ENCODE measurements at regions not wholly inside any gene's neighbourhood (a gene's known extent, or its start where the extent isn't known, plus 50 kb on each side); places are given as distances from the start of the nearest gene placed in this dataset.
A peak's percentile ranks its signal among the peaks of the same experiment; 100 is the strongest.

GRCh38 chr13:95352486-95352885 is 51.2 kb upstream of the ABCC4 start:
- DNase-seq = no peak

GRCh38 chr13:95354156-95354555 is 52.9 kb upstream of the ABCC4 start:
- DNase-seq = no peak

DNA sequence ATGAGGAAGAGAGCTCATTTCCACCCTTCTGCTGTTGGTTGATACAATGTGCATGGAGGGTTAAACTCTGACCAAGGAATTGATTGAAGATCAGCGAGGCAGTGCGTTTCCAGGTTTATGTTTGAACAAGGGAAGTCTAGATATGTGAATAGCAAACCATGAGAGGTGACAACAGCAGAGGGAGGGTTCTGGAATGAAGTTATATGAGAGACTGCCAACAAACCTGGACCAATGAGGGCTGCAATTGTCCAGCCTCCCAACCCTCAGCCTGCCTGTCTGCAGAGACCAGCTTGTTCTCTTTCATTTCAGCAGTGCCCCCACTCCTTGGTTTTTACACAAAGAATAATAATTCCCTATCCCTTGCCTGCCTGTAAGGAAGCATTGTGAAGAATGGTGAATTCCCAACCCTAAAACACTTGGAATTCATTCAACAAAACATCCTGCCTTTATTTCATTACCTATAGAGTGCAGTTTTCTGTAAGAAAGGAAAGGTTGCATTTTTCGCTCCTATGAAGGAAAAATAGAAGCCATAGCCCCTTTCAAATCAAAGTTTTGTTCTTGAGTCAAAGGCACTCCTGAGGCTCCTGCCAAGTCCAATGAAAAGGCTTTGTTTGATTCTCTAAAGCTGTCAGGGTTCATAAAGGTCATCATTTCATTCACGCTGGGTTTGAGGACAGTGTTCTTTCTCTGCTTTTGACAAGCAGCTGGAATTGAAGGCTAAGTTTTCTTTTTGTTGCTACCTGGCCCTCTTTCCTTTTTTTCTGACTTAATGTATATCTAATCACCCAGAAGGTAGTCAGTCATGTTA is 53.6 kb upstream of the ABCC4 start:
- DNase-seq = no peak

DNA sequence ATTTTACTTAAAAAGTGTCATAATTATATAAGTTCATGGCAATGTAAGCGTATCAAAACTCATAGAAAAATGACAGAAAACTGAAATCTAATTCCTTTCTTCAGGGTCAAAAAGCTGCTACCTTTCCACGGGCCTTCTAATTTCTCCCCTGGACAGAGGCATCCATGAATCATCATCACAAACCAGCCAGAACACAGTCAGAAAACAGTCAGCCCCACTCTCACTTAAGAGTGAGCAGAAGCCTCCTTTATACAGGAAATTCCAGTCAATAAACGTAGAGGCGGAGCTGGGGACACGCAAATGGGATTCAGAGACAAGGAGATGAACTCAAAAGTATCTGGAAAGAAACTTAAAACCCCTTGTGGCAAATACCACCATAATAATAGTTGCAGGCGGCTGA is 54.2 kb upstream of the ABCC4 start:
- DNase-seq = no peak

DNA sequence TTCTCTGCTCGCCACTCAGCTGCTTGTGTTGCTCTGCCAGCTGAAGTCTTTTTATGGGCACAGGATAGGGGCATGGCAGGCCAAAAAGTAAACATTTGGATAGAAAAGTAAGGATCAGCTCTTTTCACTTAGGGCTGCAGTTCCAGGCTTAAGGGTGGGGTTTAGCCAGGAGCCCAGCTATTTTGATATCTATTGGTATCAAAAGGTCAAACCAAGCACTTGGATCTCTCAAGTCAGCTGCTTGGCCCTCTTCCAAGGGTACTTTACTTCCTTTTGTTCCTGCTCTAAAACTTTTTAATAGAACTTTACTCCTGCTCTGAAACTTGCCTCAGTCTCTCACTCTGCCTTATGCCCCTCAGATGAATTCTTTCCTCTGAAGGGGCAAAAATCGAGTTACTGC is 55.7 kb upstream of the ABCC4 start:
- DNase-seq = no peak

GRCh38 chr13:95357875-95358274 is 56.6 kb upstream of the ABCC4 start:
- no peak for DNase-seq

GRCh38 chr13:95360052-95360451 is 58.8 kb upstream of the ABCC4 start:
- no peak for DNase-seq

DNA sequence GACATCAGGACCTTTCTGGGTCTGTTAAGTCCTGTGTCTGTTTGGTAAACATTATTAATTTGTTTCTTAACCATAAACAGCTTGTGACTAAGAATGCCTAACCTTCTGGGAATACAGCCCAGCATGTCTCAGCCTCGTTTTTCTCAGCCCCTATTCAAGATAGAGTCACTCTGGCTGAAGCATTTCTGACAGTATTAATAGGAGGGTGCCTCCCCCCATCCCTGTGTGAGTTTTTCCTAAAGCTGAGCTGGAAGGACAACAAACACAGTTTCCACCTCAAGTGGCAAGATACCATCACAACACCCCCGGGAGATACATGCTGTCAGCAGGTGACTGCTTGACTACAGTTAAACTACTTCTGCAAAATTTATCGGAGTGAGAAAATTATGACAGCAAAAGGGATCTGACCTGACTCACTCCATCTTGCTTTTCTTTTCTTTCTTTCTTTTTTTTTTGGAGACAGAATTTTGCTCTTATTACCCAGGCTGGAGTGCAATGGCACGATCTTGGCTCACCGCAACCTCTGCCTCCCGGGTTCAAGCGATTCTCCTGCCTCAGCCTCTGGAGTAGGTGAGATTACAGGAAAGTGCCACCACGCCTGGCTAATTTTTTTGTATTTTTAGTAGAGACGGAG is 59.3 kb upstream of the ABCC4 start:
- DNase-seq = no peak

- no peak for DNase-seq
These were observed 60.4 kb upstream of the ABCC4 start for GRCh38 chr13:95361686-95362085.

DNA sequence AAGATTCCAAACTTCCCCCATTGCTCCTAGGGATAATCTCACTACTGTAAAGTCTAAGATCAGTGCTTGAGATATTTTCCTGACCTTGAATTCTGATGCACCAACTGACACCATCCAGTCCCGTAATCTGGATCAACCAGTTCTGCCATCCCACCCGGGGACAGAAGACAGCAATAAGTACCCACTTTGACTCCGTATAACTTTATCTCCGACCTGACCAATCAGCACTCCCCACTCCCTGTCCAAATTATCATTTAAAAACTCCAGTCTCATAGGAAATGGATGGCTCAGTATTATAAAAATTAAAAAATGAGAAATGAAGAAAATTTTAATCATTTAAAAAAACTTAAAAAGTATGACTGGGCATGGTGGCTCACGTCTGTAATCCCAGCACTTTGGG is 61.4 kb upstream of the ABCC4 start:
- no peak for DNase-seq

DNA sequence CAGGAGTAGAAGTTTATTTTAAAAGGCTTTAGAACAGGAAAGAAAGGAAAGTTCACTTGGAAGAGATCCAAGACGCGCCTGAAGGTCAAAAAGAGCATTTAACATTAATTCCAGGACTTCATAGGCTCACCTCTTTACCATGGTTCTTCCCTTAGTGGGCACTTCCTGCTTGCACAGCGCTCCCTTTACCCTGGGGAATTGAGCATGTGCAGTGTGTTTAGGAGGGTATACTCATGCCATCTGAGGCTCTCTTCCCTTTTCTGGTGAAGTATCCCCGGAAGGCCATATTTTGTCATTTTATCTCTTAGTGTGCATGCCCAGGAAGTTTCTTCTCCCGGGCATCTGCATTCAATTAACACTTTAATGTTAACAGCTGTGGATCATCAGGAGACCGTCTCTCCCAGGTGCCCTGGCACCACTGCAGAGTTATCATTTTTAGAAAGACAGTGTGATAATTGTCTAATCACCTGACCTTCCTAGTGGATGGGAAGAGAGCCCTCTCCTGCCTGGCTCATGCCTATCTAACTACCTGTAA is 66.1 kb upstream of the ABCC4 start:
- no peak for DNase-seq

- no peak for DNase-seq
These were observed 67.7 kb upstream of the ABCC4 start for GRCh38 chr13:95368998-95369397.

DNA sequence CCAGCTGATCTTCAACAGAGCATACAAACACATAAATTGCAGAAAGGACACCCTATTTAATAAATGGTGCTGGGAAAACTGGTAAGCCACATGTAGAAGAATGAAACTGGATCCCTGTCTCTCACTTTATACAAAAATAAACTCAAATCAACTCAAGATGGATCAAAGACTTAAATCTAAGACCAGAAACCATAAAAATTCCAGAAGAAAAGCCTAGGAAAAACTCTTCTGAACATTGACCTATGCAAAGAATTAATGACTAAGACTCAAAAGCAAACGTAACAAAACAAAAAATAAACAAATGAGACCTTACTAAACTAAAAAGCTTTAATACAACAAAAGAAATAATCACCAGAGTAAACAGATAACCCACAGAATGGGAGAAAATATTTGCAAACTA is 74.5 kb upstream of the ABCC4 start:
- no peak for DNase-seq

GRCh38 chr13:95378603-95379002 is 77.4 kb upstream of the ABCC4 start:
- no peak for DNase-seq

- peak; percentile 79 for DNase-seq
These were observed 79.4 kb upstream of the ABCC4 start for GRCh38 chr13:95380468-95381211.

DNA sequence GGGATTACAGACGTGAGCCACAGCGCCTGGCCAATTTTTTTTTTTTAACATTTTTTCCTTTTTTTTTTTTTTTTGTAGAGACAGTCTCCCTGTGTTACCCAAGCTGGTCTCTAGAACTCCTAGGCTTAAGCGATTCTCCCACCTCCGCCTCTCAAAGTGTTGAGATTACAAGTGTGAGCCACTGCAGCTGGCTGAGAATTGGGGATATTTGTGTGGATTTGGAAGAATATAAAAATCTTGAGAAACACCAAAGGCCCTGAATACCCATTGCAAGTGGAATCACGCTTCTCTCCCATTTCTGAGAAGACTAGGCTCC is 79.9 kb upstream of the ABCC4 start:
- DNase-seq = no peak

- DNase-seq = no peak
These were observed 81.2 kb upstream of the ABCC4 start for GRCh38 chr13:95382411-95382810.

DNA sequence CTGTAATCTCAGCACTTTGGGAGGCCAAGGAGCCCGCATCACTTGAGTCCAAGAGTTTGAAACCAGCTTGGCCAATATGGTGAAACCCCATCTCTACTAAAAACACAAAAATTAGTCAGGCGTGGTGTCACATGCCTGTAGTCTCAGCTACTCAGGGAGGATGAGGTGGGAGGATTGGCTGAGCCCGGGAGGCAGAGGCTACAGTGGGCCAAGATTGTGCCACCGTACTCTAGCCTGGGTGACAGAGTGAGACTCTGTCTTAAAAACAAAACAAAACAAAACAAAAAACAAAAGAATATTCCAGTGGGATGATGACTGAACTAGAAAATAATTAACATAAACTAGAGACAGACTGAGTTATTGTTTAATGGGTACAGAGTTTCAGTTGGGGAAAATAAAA is 81.7 kb upstream of the ABCC4 start:
- DNase-seq = no peak

DNA sequence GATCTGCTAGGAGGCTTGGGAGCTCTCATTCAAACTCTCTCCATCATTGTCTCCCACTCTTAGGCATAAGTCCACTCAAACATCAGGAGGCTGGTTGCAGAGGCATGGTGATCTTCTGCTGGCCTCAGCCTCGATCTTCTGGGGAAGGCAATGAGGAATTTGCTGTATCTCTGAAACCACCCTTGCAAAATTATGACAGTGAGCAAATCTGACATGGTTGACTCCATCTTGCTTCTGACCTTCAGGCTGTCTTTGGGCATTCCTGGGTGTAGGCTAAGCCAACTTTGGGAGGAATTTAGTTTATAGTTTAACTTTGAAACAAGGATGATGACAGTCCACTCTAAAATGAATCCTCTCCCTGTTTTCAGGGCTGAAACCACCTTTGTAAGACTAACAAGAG is 84.1 kb upstream of the ABCC4 start:
- no peak for DNase-seq

- DNase-seq = no peak
These were observed 84.5 kb upstream of the ABCC4 start for GRCh38 chr13:95385798-95386197.

GRCh38 chr13:95386370-95386769 is 85.1 kb upstream of the ABCC4 start:
- DNase-seq = no peak

GRCh38 chr13:95387733-95388207 is 86.5 kb upstream of the ABCC4 start:
- peak; percentile 41 for DNase-seq

DNA sequence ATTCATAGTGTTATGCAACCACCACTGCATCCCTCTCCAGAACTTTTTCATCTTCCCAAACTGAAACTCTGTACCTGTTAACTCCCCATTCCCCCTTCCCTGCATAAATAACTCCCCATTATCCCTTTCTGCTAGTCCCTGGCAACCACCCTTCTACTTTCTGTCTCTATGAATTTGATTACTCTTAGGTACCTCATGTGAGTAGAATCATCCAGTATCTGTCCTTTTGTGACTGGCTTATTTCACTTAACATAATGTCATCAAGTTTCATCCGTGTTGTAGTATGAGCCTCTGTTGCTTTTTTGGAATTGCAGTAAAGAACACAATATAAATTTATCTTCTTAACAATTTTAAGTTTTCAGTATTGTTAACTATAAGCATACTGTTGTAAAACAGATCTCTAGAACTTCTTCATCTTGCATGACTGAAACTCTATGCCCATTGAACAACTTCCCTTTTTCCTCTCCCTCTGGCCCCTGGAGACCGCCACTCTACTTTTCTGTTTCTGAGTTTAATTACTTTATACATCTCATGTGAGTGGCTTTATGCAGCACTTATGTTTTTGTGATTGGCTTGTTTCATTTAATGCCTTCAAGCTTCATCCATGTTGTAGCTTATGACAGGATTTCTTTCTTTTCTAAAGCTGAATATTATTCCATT is 87.3 kb upstream of the ABCC4 start:
- no peak for DNase-seq

Data from right hindlimb (tissue), 1 donor.